K562 (cell line): ENCODE measurements at regions not wholly inside any gene's neighbourhood (a gene's known extent, or its start where the extent isn't known, plus 50 kb on each side); places are given as distances from the start of the nearest gene placed in this dataset.

Experiments used
- ATAC-seq: fragments of 200-7000 bp; cut with Tn5 transposase; 3 replicates; pipeline ENCODE4 v1.9.1; 2020; ENCODE audit warnings: moderate library complexity
- BruUV-seq: library from RNA; stranded (reverse); fragments of 400-500 nt; replicated peaks from 2 replicates; lab custom pipeline; 2021; lab: Mats Ljungman, UMichigan
- CTCF ChIA-PET: fragments of 300-600 bp; formaldehyde crosslinking; extraction: SDS; loops from one replicate; lab custom pipeline; 2021; ENCODE audit warnings: low intra/inter-chr PET ratio; lab: Yijun Ruan, JAX
- POLR2A ChIA-PET: fragments of 300-600, 350-650 bp; sonication (Branson Sonifier 250); formaldehyde crosslinking; extraction: SDS; loops from one replicate; lab custom pipeline; 2021; ENCODE audit warnings: antibody characterized with exemption, inconsistent platforms; lab: Yijun Ruan, JAX
- DNase-seq, 4 experiments: peaks; one replicate each; pipeline versions ENCODE4 v3.0.0 to v3.0.0-alpha.2; 2011 to 2018; ENCODE audit warnings: low spot score in 3 of 4, mixed read lengths in 3 of 4; ENCODE audit errors: extremely low read depth in 1 of 4
- FAIRE-seq: peaks from 2 replicates; lab custom pipeline; 2011; peaks lifted over from hg19 to GRCh38; lab: Jason Lieb, UNC
- H2AFZ ChIP-seq: 2 replicates; pipeline ENCODE4 v1.6.0; 2011; ENCODE audit warnings: low read depth, low read length, control low read depth, inconsistent platforms
- H3K27ac ChIP-seq: fragments of 200-600 bp; 3 replicates; pipeline ENCODE4 v1.8.0; 2011; ENCODE audit warnings: low read depth, mild to moderate bottlenecking, control low read depth, inconsistent platforms, low read length, moderate library complexity, mixed read lengths; ENCODE audit errors: extremely low read depth
- H3K27me3 ChIP-seq, 2 experiments: fragments of 300-600 bp in 1 of 2; 2 replicates in 1 of 2; 3 replicates in 1 of 2; pipeline versions ENCODE4 v1.6.0 to v1.8.0; 2011; ENCODE audit warnings: inconsistent platforms in 2 of 2, low read length in 2 of 2, mild to moderate bottlenecking in 1 of 2, mixed read lengths in 1 of 2, moderate library complexity in 1 of 2; ENCODE audit not compliant: control insufficient read depth in 2 of 2, insufficient read depth in 2 of 2
- H3K36me3 ChIP-seq: fragments of 300-600 bp; 3 replicates; pipeline ENCODE4 v1.8.0; 2011; ENCODE audit warnings: mild to moderate bottlenecking, low read length, inconsistent platforms; ENCODE audit not compliant: control insufficient read depth, insufficient read depth
- H3K4me1 ChIP-seq, 2 experiments: fragments of 200-600 bp in 1 of 2; replicated peaks in 1 of 2; 2 replicates in 1 of 2; 3 replicates in 1 of 2; pipeline versions ENCODE4 v1.5.1 to v1.8.0; 2011; ENCODE audit warnings: inconsistent platforms in 2 of 2, low read length in 2 of 2, mild to moderate bottlenecking in 1 of 2, mixed read lengths in 1 of 2, moderate library complexity in 1 of 2; ENCODE audit not compliant: control insufficient read depth in 2 of 2, insufficient read depth in 2 of 2
- H3K4me2 ChIP-seq: 2 replicates; pipeline ENCODE4 v1.6.1; 2011; ENCODE audit warnings: low read length, control low read depth, inconsistent platforms, mixed read lengths; ENCODE audit not compliant: insufficient read depth
- H3K4me3 ChIP-seq: fragments of 200-600 bp; sonication (generic), shearing (Covaris generic); 2 replicates; pipeline ENCODE4 v1.5.1; 2016; ENCODE audit warnings: control low read depth, inconsistent platforms
- H3K79me2 ChIP-seq: fragments of 200-600 bp; 3 replicates; pipeline ENCODE4 v1.8.0; 2011; ENCODE audit warnings: low read length, inconsistent platforms; ENCODE audit not compliant: control insufficient read depth, insufficient read depth
- H3K9ac ChIP-seq, 2 experiments: 2 replicates each; pipeline versions ENCODE4 v1.6.0 to v1.6.1; 2011; ENCODE audit warnings: low read depth in 2 of 2, low read length in 2 of 2, control low read depth in 1 of 2, inconsistent platforms in 1 of 2, mild to moderate bottlenecking in 1 of 2, mixed read lengths in 1 of 2; ENCODE audit not compliant: insufficient read depth in 1 of 2
- H3K9me1 ChIP-seq: one replicate; pipeline ENCODE4 v1.6.0; 2011; ENCODE audit warnings: inconsistent platforms, mild to moderate bottlenecking, low read length, moderate library complexity; ENCODE audit not compliant: control insufficient read depth, insufficient read depth
- H3K9me3 ChIP-seq: replicated peaks from 2 replicates; pipeline ENCODE4 v1.5.1; 2011; ENCODE audit warnings: low read depth, low read length, inconsistent platforms; ENCODE audit not compliant: control insufficient read depth, insufficient read depth
- H4K20me1 ChIP-seq: replicated peaks from 2 replicates; pipeline ENCODE4 v1.6.1; 2011; ENCODE audit warnings: low read length, inconsistent platforms, mixed read lengths; ENCODE audit not compliant: control insufficient read depth, insufficient read depth
- ARID1B ChIP-seq: fragments of 450-650 bp; IDR thresholded peaks from 2 replicates; pipeline ENCODE4 v1.6.1; 2016; ENCODE audit warnings: antibody characterized with exemption, mild to moderate bottlenecking, inconsistent platforms
- CBFA2T2 ChIP-seq: fragments of 450-650 bp; conservative IDR thresholded peaks from 2 replicates; pipeline ENCODE4 v1.6.1; 2017; ENCODE audit warnings: mild to moderate bottlenecking
- CBFA2T3 ChIP-seq: fragments of 450-650 bp; IDR thresholded peaks from 2 replicates; pipeline ENCODE4 v1.6.1; 2017
- COPS2 ChIP-seq: fragments of 450-650 bp; conservative IDR thresholded peaks from 2 replicates; pipeline ENCODE4 v1.6.1; 2016; ENCODE audit warnings: mild to moderate bottlenecking, moderate library complexity
- DMBX1 ChIP-seq: fragments of 250-450 bp; sonication (Bioruptor Pico); IDR thresholded peaks from 2 replicates; pipeline ENCODE4 v1.8.0; 2022; ENCODE audit warnings: inconsistent platforms, mild to moderate bottlenecking, moderate library complexity, borderline replicate concordance
- EWSR1 ChIP-seq: fragments of 450-650 bp; IDR thresholded peaks from 2 replicates; pipeline ENCODE4 v1.6.1; 2018; ENCODE audit warnings: borderline replicate concordance, mild to moderate bottlenecking, low read depth, moderate library complexity; ENCODE audit not compliant: partially characterized antibody
- HDAC3 ChIP-seq: fragments of 450-650 bp; IDR thresholded peaks from 2 replicates; pipeline ENCODE4 v1.6.1; 2018; ENCODE audit warnings: borderline replicate concordance, mild to moderate bottlenecking, moderate library complexity; ENCODE audit not compliant: partially characterized antibody
- NCOR1 ChIP-seq: fragments of 450-650 bp; IDR thresholded peaks from 2 replicates; pipeline ENCODE4 v1.6.1; 2016; ENCODE audit warnings: mild to moderate bottlenecking, moderate library complexity
- RNF2 ChIP-seq: sonication (generic); IDR thresholded peaks from 2 replicates; pipeline ENCODE4 v1.6.1; 2016
- SMARCE1 ChIP-seq: fragments of 450-650 bp; IDR thresholded peaks from 2 replicates; pipeline ENCODE4 v1.7.1; 2016; ENCODE audit warnings: mild to moderate bottlenecking
- TAL1 ChIP-seq: fragments of 450-650 bp; IDR thresholded peaks from 2 replicates; pipeline ENCODE4 v1.6.1; 2016; ENCODE audit warnings: mild to moderate bottlenecking
- TEAD1 ChIP-seq, 2 experiments: fragments of 450-650 bp in 1 of 2; sonication (generic) in 1 of 2; formaldehyde crosslinking; IDR thresholded peaks; 2 replicates each; pipeline versions ENCODE4 v1.4.0 to v1.8.0; 2020 to 2022; ENCODE audit warnings: mild to moderate bottlenecking in 2 of 2, missing genetic modification reagents in 1 of 2
- TEAD4 ChIP-seq, 2 experiments: sonication (generic) in 1 of 2; formaldehyde crosslinking in 1 of 2; IDR thresholded peaks; 2 replicates each; pipeline versions ENCODE4 v1.6.1 to v1.8.0; 2012 to 2022; ENCODE audit warnings: borderline replicate concordance in 1 of 2, inconsistent platforms in 1 of 2, low read length in 1 of 2, mild to moderate bottlenecking in 1 of 2, missing genetic modification reagents in 1 of 2
- TFAM ChIP-seq: fragments of 250-450 bp; sonication (Bioruptor Pico); conservative IDR thresholded peaks from 2 replicates; pipeline ENCODE4 v1.5.0; 2021; ENCODE audit warnings: mild to moderate bottlenecking, moderate library complexity
- ZBTB1 ChIP-seq: sonication (generic); formaldehyde crosslinking; IDR thresholded peaks from 2 replicates; pipeline ENCODE4 v1.8.1; 2023; ENCODE audit warnings: missing genetic modification reagents, low read depth, mild to moderate bottlenecking, borderline replicate concordance
- ZNF354B ChIP-seq: fragments of 250-450 bp; sonication (Bioruptor Pico); IDR thresholded peaks from 2 replicates; pipeline ENCODE4 v1.4.0; 2020
- ZNF668 ChIP-seq: fragments of 250-450 bp; sonication (Bioruptor Pico); IDR thresholded peaks from 2 replicates; pipeline ENCODE4 v1.8.0; 2022; ENCODE audit warnings: mild to moderate bottlenecking, inconsistent platforms
- ZNF780A ChIP-seq: fragments of 250-450 bp; sonication (Bioruptor Pico); IDR thresholded peaks from 2 replicates; pipeline ENCODE4 v1.5.0; 2021; ENCODE audit warnings: mild to moderate bottlenecking
- in situ Hi-C: fragments of 300-500 bp; cut with MboI; formaldehyde crosslinking; loops from 4 replicates; pipeline ENCODE4 v1.15.0; 2018; ENCODE audit warnings: inconsistent platforms, mixed read lengths
- intact Hi-C: fragments of 100-400 bp; cut with micrococcal nuclease; formaldehyde crosslinking; loops from 2 replicates; pipeline ENCODE4 v1.14.2; 2022
- TF ChIP-seq, protein P1 (sequence below), 2 experiments: fragments of 450-650 bp; IDR thresholded peaks; 2 replicates each; pipeline ENCODE4 v1.6.1; 2018; ENCODE audit warnings: mild to moderate bottlenecking in 2 of 2, low read depth in 1 of 2; ENCODE audit not compliant: partially characterized antibody in 2 of 2

DNA sequence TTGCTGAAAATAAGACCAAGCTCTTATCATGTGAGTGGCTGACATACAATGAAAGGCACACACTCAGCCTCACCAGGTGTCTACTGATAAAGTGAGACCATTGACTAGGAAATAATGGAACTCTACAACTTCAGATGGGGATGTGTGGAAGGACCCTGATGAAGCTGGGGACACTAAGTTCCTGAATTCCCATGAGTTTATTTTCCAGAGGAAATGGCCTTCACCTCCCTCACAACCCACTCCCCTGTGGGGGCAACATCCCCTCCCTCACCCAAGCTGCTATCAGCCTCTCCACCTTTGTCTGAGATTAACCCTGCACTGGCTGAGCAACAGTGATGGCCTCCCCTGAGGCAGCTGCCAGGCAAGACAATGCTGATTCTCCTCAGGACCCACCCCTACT lies 55.2 kb upstream of the SMARCAD1 start:
- intact Hi-C loops, result no loop called here
- FAIRE-seq (no peak), ATAC-seq (no peak), DNase-seq (peak in 1 of 4 experiments; percentile 20)
- Histone ChIP-seq H3K9ac (no peak overlapping the region), H3K9me1 (no peaks in the 10 kb centered on the region), H3K4me1 (no peaks in the 10 kb centered on the region; a peak in 2 of 5 replicates), H3K4me2 (no peak overlapping the region), H2AFZ (no peak overlapping the region), H4K20me1 (no peaks in the 10 kb centered on the region; the same call in 1 of the 2 replicates), H3K4me3 (no peak overlapping the region), H3K9me3 (no peaks in the 10 kb centered on the region), H3K79me2 (no peaks in the 10 kb centered on the region), H3K27me3 (no peaks in the 10 kb centered on the region), H3K27ac (no peak overlapping the region), H3K36me3 (no peaks in the 10 kb centered on the region)
- BruUV-seq, result no TSS peak
- in situ Hi-C loops, result no loop called here
- POLR2A ChIA-PET, result no interaction called here
- TF ChIP-seq CBFA2T2, result peak; percentile 36; the same call in 1 of the 2 replicates
- no peak for TF ChIP-seq DMBX1 (CRISPR knock-in tag)
- TF ChIP-seq ZNF668, result no peak
- TF ChIP-seq RNF2, result no peak
- TF ChIP-seq ZBTB1 (CRISPR knock-in tag), result no peak
- no peak for TF ChIP-seq COPS2
- no peak for TF ChIP-seq ZNF780A (CRISPR knock-in tag)
- TF ChIP-seq TEAD4 (IDR thresholded peaks at IDR 0.05; ENCODE audit: low read length), result 0 out of 2 replicates have a peak, but pooled peaks have one; percentile 29
- no peak for TF ChIP-seq TEAD4 (CRISPR knock-in tag; IDR thresholded peaks at IDR 0.05; ENCODE audit: borderline replicate concordance)
- TF ChIP-seq, protein P1, sequence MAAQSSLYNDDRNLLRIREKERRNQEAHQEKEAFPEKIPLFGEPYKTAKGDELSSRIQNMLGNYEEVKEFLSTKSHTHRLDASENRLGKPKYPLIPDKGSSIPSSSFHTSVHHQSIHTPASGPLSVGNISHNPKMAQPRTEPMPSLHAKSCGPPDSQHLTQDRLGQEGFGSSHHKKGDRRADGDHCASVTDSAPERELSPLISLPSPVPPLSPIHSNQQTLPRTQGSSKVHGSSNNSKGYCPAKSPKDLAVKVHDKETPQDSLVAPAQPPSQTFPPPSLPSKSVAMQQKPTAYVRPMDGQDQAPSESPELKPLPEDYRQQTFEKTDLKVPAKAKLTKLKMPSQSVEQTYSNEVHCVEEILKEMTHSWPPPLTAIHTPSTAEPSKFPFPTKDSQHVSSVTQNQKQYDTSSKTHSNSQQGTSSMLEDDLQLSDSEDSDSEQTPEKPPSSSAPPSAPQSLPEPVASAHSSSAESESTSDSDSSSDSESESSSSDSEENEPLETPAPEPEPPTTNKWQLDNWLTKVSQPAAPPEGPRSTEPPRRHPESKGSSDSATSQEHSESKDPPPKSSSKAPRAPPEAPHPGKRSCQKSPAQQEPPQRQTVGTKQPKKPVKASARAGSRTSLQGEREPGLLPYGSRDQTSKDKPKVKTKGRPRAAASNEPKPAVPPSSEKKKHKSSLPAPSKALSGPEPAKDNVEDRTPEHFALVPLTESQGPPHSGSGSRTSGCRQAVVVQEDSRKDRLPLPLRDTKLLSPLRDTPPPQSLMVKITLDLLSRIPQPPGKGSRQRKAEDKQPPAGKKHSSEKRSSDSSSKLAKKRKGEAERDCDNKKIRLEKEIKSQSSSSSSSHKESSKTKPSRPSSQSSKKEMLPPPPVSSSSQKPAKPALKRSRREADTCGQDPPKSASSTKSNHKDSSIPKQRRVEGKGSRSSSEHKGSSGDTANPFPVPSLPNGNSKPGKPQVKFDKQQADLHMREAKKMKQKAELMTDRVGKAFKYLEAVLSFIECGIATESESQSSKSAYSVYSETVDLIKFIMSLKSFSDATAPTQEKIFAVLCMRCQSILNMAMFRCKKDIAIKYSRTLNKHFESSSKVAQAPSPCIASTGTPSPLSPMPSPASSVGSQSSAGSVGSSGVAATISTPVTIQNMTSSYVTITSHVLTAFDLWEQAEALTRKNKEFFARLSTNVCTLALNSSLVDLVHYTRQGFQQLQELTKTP (IDR thresholded peaks at IDR 0.05; ENCODE audit: low read depth in 1 of 2, partially characterized antibody in 2 of 2), result no peak
- TF ChIP-seq ZNF354B (CRISPR knock-in tag), result no peak
- TF ChIP-seq HDAC3, result no peak
- TF ChIP-seq TAL1, result peak; percentile 31; the same call in 1 of the 2 replicates
- peak; percentile 24; the same call in 1 of the 2 replicates for TF ChIP-seq ARID1B
- TF ChIP-seq TFAM (CRISPR knock-in tag), result no peak
- peak; percentile 55; the same call in 1 of the 2 replicates for TF ChIP-seq CBFA2T3
- no peak for TF ChIP-seq EWSR1
- peak; percentile 9; the same call in 1 of the 2 replicates for TF ChIP-seq NCOR1
- no peak for TF ChIP-seq SMARCE1
- TF ChIP-seq TEAD1 (CRISPR knock-in tag; IDR thresholded peaks at IDR 0.05), result no peak
- CTCF ChIA-PET, result no interaction called here
